ENCODE measurements at regions not wholly inside any gene's neighbourhood (a gene's known extent, or its start where the extent isn't known, plus 50 kb on each side); places are given as distances from the start of the nearest gene placed in this dataset.
A peak's percentile ranks its signal among the peaks of the same experiment; 100 is the strongest.

- TF ChIP-seq SALL1 (CRISPR knock-in tag; IDR thresholded peaks at IDR 0.05) (peak; percentile 99), ZNF605 (CRISPR knock-in tag; IDR thresholded peaks at IDR 0.05) (peak; percentile 47), SSRP1 (CRISPR knock-in tag; IDR thresholded peaks at IDR 0.05) (0 out of 2 replicates have a peak, but pooled peaks have one; percentile 64), ARID4A (CRISPR knock-in tag; IDR thresholded peaks at IDR 0.05; ENCODE audit: borderline replicate concordance) (peak; percentile 21; the same call in 1 of the 2 replicates), ARID3A (IDR thresholded peaks at IDR 0.05; ENCODE audit: low read depth, low read length) (peak; percentile 97), ZNF609 (CRISPR knock-in tag; IDR thresholded peaks at IDR 0.05; ENCODE audit: borderline replicate concordance) (peak; percentile 95), ZNF17 (CRISPR knock-in tag; IDR thresholded peaks at IDR 0.05) (no peak), ZNF556 (CRISPR knock-in tag; IDR thresholded peaks at IDR 0.05; ENCODE audit: borderline replicate concordance) (0 out of 2 replicates have a peak, but pooled peaks have one; percentile 42), RBM22 (optimal IDR thresholded peaks at IDR 0.05; ENCODE audit: low read length) (no peak), RFXAP (CRISPR knock-in tag; IDR thresholded peaks at IDR 0.05; ENCODE audit: borderline replicate concordance) (peak; percentile 82; the same call in 1 of the 2 replicates), ZBTB33 (CRISPR knock-in tag; IDR thresholded peaks at IDR 0.05) (0 out of 2 replicates have a peak, but pooled peaks have one; percentile 22), BATF2 (CRISPR knock-in tag; IDR thresholded peaks at IDR 0.05) (0 out of 2 replicates have a peak, but pooled peaks have one; percentile 42), NCOA1 (CRISPR knock-in tag; IDR thresholded peaks at IDR 0.05) (no peak), CBX1 (IDR thresholded peaks at IDR 0.05; ENCODE audit: low read depth) (peak; percentile 55), HOXA5 (CRISPR knock-in tag; IDR thresholded peaks at IDR 0.05) (no peak)
Measured at GRCh38 chr1:234960722-234961455, 167.7 kb downstream of the TOMM20 start (continued).
